ENCODE measurements at regions not wholly inside any gene's neighbourhood (a gene's known extent, or its start where the extent isn't known, plus 50 kb on each side); places are given as distances from the start of the nearest gene placed in this dataset.

DNA sequence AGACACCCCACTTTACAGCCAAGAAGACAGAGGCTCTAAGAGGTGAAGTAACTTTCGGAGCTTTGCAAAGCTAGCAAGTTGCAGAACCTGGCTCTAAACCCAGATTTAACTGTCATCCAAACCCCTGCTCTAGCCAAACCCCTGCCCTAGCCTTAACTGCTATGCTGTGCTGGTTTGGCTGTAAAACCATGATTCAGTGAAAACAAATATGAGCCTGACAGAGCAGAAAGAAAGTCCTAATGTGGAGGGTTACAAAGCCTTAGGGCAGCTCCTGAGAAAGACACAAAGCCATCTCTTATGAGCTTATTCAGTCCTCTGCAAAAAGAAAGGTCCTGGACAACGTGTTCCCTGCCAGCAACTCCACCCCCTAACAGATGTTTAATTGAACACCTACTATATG lies 172.8 kb downstream of the KATNAL1 start:
- no peaks in the 10 kb centered on the region for H3K27me3 Mint-ChIP-seq

GRCh38 chr13:30133996-30134395 lies 173.4 kb downstream of the KATNAL1 start:
- Mint-ChIP-seq H3K27ac (peak overlapping the region; percentile 35), H3K4me1 (peaks cover 4% of the 10 kb centered on the region), H3K4me3 (no peak overlapping the region), H3K36me3 (ENCODE audit: low read depth) (no peaks in the 10 kb centered on the region), H3K9me3 (no peaks in the 10 kb centered on the region), H3K27me3 (no peaks in the 10 kb centered on the region)
- no peak for ATAC-seq (replicated peaks)

More for the DNA sequence above, 172.8 kb downstream of the KATNAL1 start:
- peaks cover 4% of the 10 kb centered on the region for H3K4me1 Mint-ChIP-seq
- H3K36me3 Mint-ChIP-seq (ENCODE audit: low read depth), result no peaks in the 10 kb centered on the region
- H3K4me3 Mint-ChIP-seq, result no peak overlapping the region
- ATAC-seq (replicated peaks), result no peak
- no peaks in the 10 kb centered on the region for H3K9me3 Mint-ChIP-seq
- peak overlapping the region; percentile 35 for H3K27ac Mint-ChIP-seq

GRCh38 chr13:30133554-30133912 lies 173.8 kb downstream of the KATNAL1 start:
- peak overlapping the region; percentile 79 for H3K27ac Mint-ChIP-seq
- no peak overlapping the region for H3K4me3 Mint-ChIP-seq
- H3K27me3 Mint-ChIP-seq, result no peaks in the 10 kb centered on the region
- H3K4me1 Mint-ChIP-seq, result peaks cover 4% of the 10 kb centered on the region
- no peaks in the 10 kb centered on the region for H3K36me3 Mint-ChIP-seq (ENCODE audit: low read depth)
- H3K9me3 Mint-ChIP-seq, result no peaks in the 10 kb centered on the region
- ATAC-seq (replicated peaks), result no peak

DNA sequence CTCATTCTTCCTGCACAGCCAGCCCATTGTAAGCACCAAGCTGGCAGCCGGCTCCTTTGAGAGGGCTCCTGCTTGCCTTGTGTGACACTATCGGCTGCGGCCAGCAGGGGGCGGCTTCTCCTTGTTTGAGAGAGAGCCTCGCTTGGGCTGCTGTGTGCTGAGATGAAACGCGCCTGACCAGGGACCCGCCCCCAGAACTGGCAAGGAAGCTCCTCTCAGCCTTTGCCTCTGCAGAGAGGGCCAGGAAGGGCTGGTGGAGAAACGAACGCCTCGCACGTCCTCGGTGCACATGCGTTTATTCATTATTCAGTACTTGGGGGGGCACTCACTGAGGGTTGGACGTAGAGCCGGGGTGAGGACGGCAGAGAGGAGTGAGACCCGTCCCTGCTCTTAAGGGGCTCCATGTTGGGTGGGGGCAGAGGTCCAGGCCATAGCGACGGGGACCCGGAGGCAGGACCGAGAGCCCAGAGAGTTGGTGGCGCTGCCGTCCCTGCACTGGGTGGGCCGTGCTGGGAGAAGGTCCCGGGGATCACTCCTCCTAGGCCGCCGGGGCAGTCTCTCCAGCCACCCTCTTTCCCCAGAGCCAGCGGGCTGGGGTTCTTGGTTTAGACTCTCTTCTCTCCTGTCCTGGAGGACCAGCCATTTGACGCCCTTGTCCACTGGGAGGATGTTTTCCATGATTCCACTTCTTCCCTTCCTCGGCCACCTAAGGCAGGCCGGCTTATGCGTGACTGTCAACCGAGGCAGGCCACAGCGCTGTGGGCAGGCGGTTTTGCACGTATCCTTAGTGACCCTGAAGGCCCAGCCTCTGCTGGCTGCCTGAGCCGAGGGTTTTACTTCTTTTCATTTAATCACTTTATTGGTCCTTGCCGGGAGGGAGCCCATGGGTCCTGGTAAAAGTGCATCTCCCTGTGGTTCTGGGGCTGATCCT lies 174.5 kb downstream of the KATNAL1 start:
- Mint-ChIP-seq H3K36me3 (ENCODE audit: low read depth) (no peaks in the 10 kb centered on the region), H3K4me1 (peaks cover 4% of the 10 kb centered on the region), H3K27me3 (no peaks in the 10 kb centered on the region), H3K9me3 (no peaks in the 10 kb centered on the region), H3K4me3 (peak overlapping the region; percentile 48), H3K27ac (peak overlapping the region; percentile 79)
- ATAC-seq (replicated peaks), result peak; percentile 99

GRCh38 chr13:30129411-30129810 lies 177.9 kb downstream of the KATNAL1 start:
- ATAC-seq (replicated peaks), result no peak
- no peak overlapping the region for H3K4me3 Mint-ChIP-seq
- H3K4me1 Mint-ChIP-seq, result peaks cover 4% of the 10 kb centered on the region
- no peaks in the 10 kb centered on the region for H3K36me3 Mint-ChIP-seq (ENCODE audit: low read depth)
- no peaks in the 10 kb centered on the region for H3K27me3 Mint-ChIP-seq
- no peak overlapping the region for H3K27ac Mint-ChIP-seq
- no peaks in the 10 kb centered on the region for H3K9me3 Mint-ChIP-seq

- H3K27me3 Mint-ChIP-seq, result no peaks in the 10 kb centered on the region
- no peak overlapping the region for H3K4me3 Mint-ChIP-seq
- no peaks in the 10 kb centered on the region for H3K9me3 Mint-ChIP-seq
- peaks cover 4% of the 10 kb centered on the region for H3K4me1 Mint-ChIP-seq
- no peak overlapping the region for H3K27ac Mint-ChIP-seq
- no peaks in the 10 kb centered on the region for H3K36me3 Mint-ChIP-seq (ENCODE audit: low read depth)
- ATAC-seq (replicated peaks), result no peak
Observed at GRCh38 chr13:30128591-30128990, 178.8 kb downstream of the KATNAL1 start.

DNA sequence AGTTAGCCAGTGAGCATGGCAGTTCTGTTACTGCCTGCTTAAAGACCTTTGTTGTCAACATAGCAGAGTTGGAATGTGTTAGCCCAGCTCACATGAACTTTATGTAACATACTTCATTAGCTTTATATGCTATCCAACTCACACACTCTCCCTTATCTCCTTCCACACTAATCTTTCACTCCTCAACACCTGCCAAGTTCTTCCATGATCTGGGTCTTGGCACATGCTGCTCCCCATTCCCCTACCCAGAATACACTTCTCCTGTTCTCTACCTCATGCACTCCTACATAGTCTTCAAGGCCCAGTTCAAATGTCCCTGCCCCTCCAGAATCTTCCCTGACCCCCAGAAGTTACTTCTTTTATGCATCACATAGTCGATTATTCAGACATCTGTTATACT lies 179.3 kb downstream of the KATNAL1 start:
- Mint-ChIP-seq H3K27me3 (no peaks in the 10 kb centered on the region), H3K36me3 (ENCODE audit: low read depth) (no peaks in the 10 kb centered on the region), H3K4me1 (peaks cover 7% of the 10 kb centered on the region), H3K27ac (no peak overlapping the region), H3K9me3 (no peaks in the 10 kb centered on the region), H3K4me3 (no peak overlapping the region)
- no peak for ATAC-seq (replicated peaks)

- no peak for ATAC-seq (replicated peaks)
- no peak overlapping the region for H3K4me3 Mint-ChIP-seq
- no peaks in the 10 kb centered on the region for H3K9me3 Mint-ChIP-seq
Observed at GRCh38 chr13:30126903-30127428, 180.4 kb downstream of the KATNAL1 start.

DNA sequence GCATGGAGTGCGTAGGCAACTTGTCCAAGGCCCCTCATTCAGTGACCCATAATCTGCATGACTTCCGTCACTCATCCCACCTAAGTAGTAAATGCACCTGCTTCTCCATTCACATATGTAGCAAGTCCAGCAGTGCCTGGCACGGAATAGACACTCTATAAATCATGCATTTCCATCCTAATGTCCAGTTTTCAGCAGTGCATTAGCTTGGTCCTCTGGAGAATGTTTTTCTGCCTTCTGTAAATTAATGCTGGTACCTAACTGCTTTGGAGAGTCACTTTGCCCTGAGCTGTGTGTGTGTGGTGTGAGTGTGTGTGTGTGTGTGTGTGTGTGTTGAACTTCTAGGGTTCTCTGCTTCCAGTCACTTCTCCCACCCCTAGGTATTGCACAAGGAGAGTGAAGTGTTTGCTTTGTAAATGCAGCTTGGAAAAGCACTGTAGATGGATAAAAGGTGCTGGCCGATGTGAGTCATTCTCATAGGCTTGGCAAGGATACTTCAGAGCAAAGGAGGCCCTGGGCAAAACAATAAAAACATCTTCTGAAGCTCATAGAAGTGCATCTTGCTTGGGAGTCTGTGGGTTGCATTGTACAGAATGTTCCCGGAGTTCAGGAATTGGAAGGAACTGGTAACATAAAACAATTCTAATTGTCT lies 181.8 kb downstream of the KATNAL1 start:
- Mint-ChIP-seq H3K27me3 (no peaks in the 10 kb centered on the region), H3K4me1 (peaks cover 7% of the 10 kb centered on the region), H3K4me3 (no peak overlapping the region), H3K27ac (no peak overlapping the region), H3K9me3 (no peaks in the 10 kb centered on the region), H3K36me3 (ENCODE audit: low read depth) (no peaks in the 10 kb centered on the region)
- ATAC-seq (replicated peaks), result no peak

More at GRCh38 chr13:30126903-30127428, 180.4 kb downstream of the KATNAL1 start:
- Mint-ChIP-seq H3K36me3 (ENCODE audit: low read depth) (no peaks in the 10 kb centered on the region), H3K27ac (no peak overlapping the region), H3K4me1 (peaks cover 7% of the 10 kb centered on the region), H3K27me3 (no peaks in the 10 kb centered on the region)

GRCh38 chr13:30124131-30124768 lies 183.1 kb downstream of the KATNAL1 start:
- ATAC-seq (replicated peaks), result no peak
- H3K4me3 Mint-ChIP-seq, result no peak overlapping the region
- peaks cover 19% of the 10 kb centered on the region for H3K4me1 Mint-ChIP-seq
- no peaks in the 10 kb centered on the region for H3K9me3 Mint-ChIP-seq
- H3K27ac Mint-ChIP-seq, result no peak overlapping the region
- H3K27me3 Mint-ChIP-seq, result no peaks in the 10 kb centered on the region
- H3K36me3 Mint-ChIP-seq (ENCODE audit: low read depth), result no peaks in the 10 kb centered on the region

- no peaks in the 10 kb centered on the region for H3K36me3 Mint-ChIP-seq (ENCODE audit: low read depth)
- no peak overlapping the region for H3K27ac Mint-ChIP-seq
- no peaks in the 10 kb centered on the region for H3K27me3 Mint-ChIP-seq
- H3K9me3 Mint-ChIP-seq, result no peaks in the 10 kb centered on the region
- no peak overlapping the region for H3K4me3 Mint-ChIP-seq
- peaks cover 20% of the 10 kb centered on the region for H3K4me1 Mint-ChIP-seq
- no peak for ATAC-seq (replicated peaks)
Observed at GRCh38 chr13:30123575-30123974, 183.8 kb downstream of the KATNAL1 start.

DNA sequence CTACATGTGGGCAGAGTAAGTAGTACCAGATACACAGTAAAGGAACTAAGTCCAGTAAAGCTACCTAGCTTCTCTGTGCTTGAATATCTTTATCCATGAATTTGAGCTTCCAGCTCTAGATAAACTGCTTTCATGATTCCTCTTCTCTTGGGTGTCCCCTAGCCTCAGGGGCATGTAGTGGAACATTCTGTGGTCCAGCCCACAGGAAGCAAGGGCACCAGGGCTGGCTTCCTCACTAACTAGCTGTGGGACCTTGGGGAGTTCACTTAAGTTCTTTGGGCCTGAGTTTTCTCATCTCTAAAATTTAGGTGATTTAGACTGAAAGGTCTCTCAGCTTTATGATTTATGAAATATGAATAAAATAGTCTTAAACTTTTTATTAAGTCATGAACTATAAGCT lies 185.7 kb downstream of the KATNAL1 start:
- no peak for ATAC-seq (replicated peaks)
- Mint-ChIP-seq H3K4me3 (no peak overlapping the region), H3K27me3 (no peaks in the 10 kb centered on the region), H3K27ac (no peak overlapping the region), H3K4me1 (peaks cover 20% of the 10 kb centered on the region), H3K9me3 (no peaks in the 10 kb centered on the region), H3K36me3 (ENCODE audit: low read depth) (no peaks in the 10 kb centered on the region)

- Mint-ChIP-seq H3K36me3 (ENCODE audit: low read depth) (no peaks in the 10 kb centered on the region), H3K27ac (no peak overlapping the region), H3K9me3 (no peaks in the 10 kb centered on the region), H3K4me1 (peaks cover 20% of the 10 kb centered on the region), H3K27me3 (no peaks in the 10 kb centered on the region), H3K4me3 (no peak overlapping the region)
- ATAC-seq (replicated peaks), result no peak
Observed at GRCh38 chr13:30121244-30121643, 186.1 kb downstream of the KATNAL1 start.

DNA sequence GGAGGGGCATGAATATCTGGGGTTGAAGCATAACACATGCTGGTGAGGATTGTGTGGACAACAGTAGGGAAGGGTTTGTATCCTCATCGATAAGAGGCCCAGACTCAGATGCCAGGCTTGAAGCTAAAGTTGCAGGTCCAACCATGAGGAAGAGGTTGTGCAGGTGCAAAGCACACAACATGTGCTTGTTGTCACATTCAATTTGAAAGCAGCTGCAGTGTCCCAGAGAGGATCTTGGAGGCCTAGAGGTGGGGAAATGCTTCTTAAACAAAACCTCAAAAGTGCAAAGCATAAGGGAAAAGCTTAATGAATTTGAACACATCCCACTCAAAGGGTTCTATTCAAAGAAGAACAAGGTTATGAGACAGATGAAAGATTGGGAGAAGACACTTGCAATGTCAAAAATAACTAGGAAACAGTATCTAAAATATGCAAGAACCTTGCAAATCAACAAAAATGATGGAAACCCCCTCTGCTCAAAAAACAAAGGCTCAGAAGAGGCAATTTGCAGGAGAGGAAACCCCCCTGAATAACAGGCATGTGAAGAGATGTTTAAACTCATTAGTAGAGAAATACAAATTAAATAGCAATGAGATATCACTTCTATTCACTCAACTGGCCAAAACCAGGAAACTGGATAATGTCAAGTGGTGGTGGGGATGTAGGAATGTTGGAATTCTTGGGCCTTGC lies 187.1 kb downstream of the KATNAL1 start:
- Mint-ChIP-seq H3K27me3 (no peaks in the 10 kb centered on the region), H3K36me3 (ENCODE audit: low read depth) (no peaks in the 10 kb centered on the region), H3K4me3 (peak overlapping the region; percentile 47), H3K9me3 (no peaks in the 10 kb centered on the region), H3K27ac (no peak overlapping the region), H3K4me1 (peaks cover 20% of the 10 kb centered on the region)
- no peak for ATAC-seq (replicated peaks)

Measured in activated T-helper 17 cell treated with anti-CD3 and anti-CD28 coated beads, Interleukin-2, amount 50 U/mL, for 72 hours (primary cell).